ENCODE measurements at regions not wholly inside any gene's neighbourhood (a gene's known extent, or its start where the extent isn't known, plus 50 kb on each side); places are given as distances from the start of the nearest gene placed in this dataset.

- no peaks in the 10 kb centered on the region for H3K9me3 ChIP-seq (ENCODE audit: control insufficient read depth, low read length)
- H3K27me3 ChIP-seq (ENCODE audit: control insufficient read depth, insufficient read depth, low read length), result no peaks in the 10 kb centered on the region
- no peak overlapping the region for H3K27ac ChIP-seq
- H3K4me2 ChIP-seq (ENCODE audit: low read length), result no peak overlapping the region
- no peak overlapping the region for H2AFZ ChIP-seq
- TF ChIP-seq CTCF (IDR thresholded peaks at IDR 0.05), result no peak
- no peak overlapping the region for H3K4me3 ChIP-seq (ENCODE audit: low read depth, low read length)
- no peaks in the 10 kb centered on the region for H3K36me3 ChIP-seq (ENCODE audit: control insufficient read depth, insufficient read depth, low read length)
- H3K9ac ChIP-seq, result no peak overlapping the region
- no peaks in the 10 kb centered on the region for H3K4me1 ChIP-seq
- no peaks in the 10 kb centered on the region for H3K79me2 ChIP-seq
Measured at GRCh38 chr11:126113963-126114362, 51.3 kb upstream of the CDON start.

DNA sequence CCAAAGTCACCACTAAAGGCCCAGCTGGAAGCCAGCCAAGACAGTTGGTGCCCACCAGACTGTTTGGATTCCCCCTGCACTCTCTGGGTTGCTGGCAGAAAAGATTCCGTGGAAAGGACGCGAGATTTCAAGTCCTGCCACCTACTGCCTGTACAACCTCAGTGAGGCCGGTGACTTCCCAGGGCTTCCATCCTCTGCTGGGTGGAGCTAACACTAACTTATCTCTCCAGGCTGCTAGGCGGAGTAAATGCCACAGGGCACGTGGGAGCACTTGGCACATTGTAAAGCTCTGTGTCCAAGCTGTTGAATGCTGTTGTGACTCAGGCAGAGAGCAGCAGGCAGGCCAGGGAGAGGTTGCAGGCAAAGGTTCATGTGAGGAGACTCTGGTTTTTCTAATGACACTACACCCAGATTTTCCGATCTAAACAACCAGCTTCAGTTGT lies 50.9 kb upstream of the CDON start:
- H3K27ac ChIP-seq, result no peak overlapping the region
- H3K36me3 ChIP-seq (ENCODE audit: control insufficient read depth, insufficient read depth, low read length), result no peaks in the 10 kb centered on the region
- H3K4me2 ChIP-seq (ENCODE audit: low read length), result no peak overlapping the region
- no peaks in the 10 kb centered on the region for H3K4me1 ChIP-seq
- no peaks in the 10 kb centered on the region for H3K27me3 ChIP-seq (ENCODE audit: control insufficient read depth, insufficient read depth, low read length)
- H3K79me2 ChIP-seq, result no peaks in the 10 kb centered on the region
- TF ChIP-seq CTCF (IDR thresholded peaks at IDR 0.05), result no peak
- no peaks in the 10 kb centered on the region for H3K9me3 ChIP-seq (ENCODE audit: control insufficient read depth, low read length)
- no peak overlapping the region for H2AFZ ChIP-seq
- H3K9ac ChIP-seq, result no peak overlapping the region
- H3K4me3 ChIP-seq (ENCODE audit: low read depth, low read length), result no peak overlapping the region

- Histone ChIP-seq H3K79me2 (no peaks in the 10 kb centered on the region), H3K36me3 (ENCODE audit: control insufficient read depth, insufficient read depth, low read length) (no peaks in the 10 kb centered on the region), H2AFZ (no peak overlapping the region), H3K9ac (no peak overlapping the region), H3K27ac (no peak overlapping the region), H3K4me2 (ENCODE audit: low read length) (no peak overlapping the region), H3K4me1 (no peaks in the 10 kb centered on the region), H3K27me3 (ENCODE audit: control insufficient read depth, insufficient read depth, low read length) (no peaks in the 10 kb centered on the region), H3K9me3 (ENCODE audit: control insufficient read depth, low read length) (no peaks in the 10 kb centered on the region), H3K4me3 (ENCODE audit: low read depth, low read length) (no peak overlapping the region)
- TF ChIP-seq CTCF (IDR thresholded peaks at IDR 0.05), result no peak
Measured at GRCh38 chr11:126113012-126113411, 50.3 kb upstream of the CDON start.

DNA sequence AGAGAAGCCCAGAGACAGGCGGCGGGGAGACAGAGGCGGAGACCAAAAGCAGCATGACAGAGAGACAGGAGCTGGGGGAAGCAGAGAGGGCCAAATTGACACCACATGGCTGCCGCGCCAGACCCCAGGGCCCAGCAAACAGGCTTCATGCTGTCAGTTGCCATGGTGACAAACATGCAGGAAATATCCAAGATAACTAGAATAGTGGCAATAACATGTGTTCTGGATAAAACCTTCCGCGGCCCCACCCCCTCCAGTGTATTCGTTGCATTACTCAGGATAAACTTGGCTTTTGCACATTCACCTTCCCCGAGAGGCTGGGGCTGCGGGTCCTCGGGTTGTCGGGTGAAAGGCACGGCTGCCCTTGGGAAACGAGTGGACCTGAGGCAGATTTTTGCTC lies 49.9 kb upstream of the CDON start:
- no peak overlapping the region for H2AFZ ChIP-seq
- H3K4me3 ChIP-seq (ENCODE audit: low read depth, low read length), result no peak overlapping the region
- TF ChIP-seq CTCF (IDR thresholded peaks at IDR 0.05), result no peak
- H3K27ac ChIP-seq, result no peak overlapping the region
- H3K4me2 ChIP-seq (ENCODE audit: low read length), result no peak overlapping the region
- H3K9ac ChIP-seq, result no peak overlapping the region
- no peaks in the 10 kb centered on the region for H3K79me2 ChIP-seq
- no peaks in the 10 kb centered on the region for H3K4me1 ChIP-seq
- no peaks in the 10 kb centered on the region for H3K27me3 ChIP-seq (ENCODE audit: control insufficient read depth, insufficient read depth, low read length)
- no peaks in the 10 kb centered on the region for H3K9me3 ChIP-seq (ENCODE audit: control insufficient read depth, low read length)
- no peaks in the 10 kb centered on the region for H3K36me3 ChIP-seq (ENCODE audit: control insufficient read depth, insufficient read depth, low read length)
